SK-N-MC (cell line): ENCODE measurements at regions not wholly inside any gene's neighbourhood (a gene's known extent, or its start where the extent isn't known, plus 50 kb on each side); places are given as distances from the start of the nearest gene placed in this dataset.

Source experiments
- EZH2 ChIP-seq: fragments of 200-600 bp; sonication (generic); IDR thresholded peaks from one replicate; pipeline ENCODE4 v1.6.1; 2017; ENCODE audit warnings: antibody characterized with exemption
- POLR2AphosphoS5 ChIP-seq: IDR thresholded peaks from 2 replicates; pipeline ENCODE4 v1.6.1; 2012; ENCODE audit warnings: mild to moderate bottlenecking, low read depth, low read length, borderline replicate concordance

- TF ChIP-seq POLR2AphosphoS5 = no peak
- no peak for TF ChIP-seq EZH2
These were observed 93.2 kb upstream of the HS3ST3A1 start for GRCh38 chr17:13694934-13695333.
